ENCODE measurements at regions not wholly inside any gene's neighbourhood (a gene's known extent, or its start where the extent isn't known, plus 50 kb on each side); places are given as distances from the start of the nearest gene placed in this dataset.

- TF ChIP-seq CTCF (conservative IDR thresholded peaks at IDR 0.05; ENCODE audit: low read length) (no peak), EZH2phosphoT487 (IDR thresholded peaks at IDR 0.05; ENCODE audit: borderline replicate concordance, low read depth, low read length) (no peak)
These were observed 163.8 kb upstream of the KLF8 start for GRCh38 chrX:56068274-56068758.

Data from OCI-LY7 (cell line).